ENCODE measurements at regions not wholly inside any gene's neighbourhood (a gene's known extent, or its start where the extent isn't known, plus 50 kb on each side); places are given as distances from the start of the nearest gene placed in this dataset.

DNA sequence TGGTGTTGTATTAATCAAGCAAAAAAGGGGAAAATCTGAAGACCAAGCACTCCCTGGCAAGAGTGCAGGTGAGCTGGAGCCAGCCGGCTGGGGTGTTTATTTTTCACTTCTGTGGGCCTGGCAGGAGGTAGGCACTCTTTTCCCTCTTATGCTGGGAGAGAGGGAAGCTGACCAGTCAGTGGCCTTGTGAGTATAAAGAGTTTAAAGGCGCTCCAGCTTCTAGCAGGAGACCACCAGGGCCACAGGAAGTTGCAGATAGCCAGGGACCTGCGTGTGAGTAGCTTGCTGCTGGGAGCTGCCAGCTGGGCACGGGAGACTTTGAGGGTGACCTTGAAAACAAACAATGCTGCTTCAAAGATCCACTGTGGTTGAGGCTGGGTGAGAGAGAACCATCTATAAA, 217.4 kb upstream of the PWP1 start:
- Histone ChIP-seq H3K9ac (replicated peaks in 1 of 4; ENCODE audit: extremely low read depth in 1 of 4, low read depth in 3 of 4, low read length in 3 of 4) (no peak overlapping the region), H3K27ac (ENCODE audit: low read depth, low read length) (no peak overlapping the region), H3K79me1 (ENCODE audit: low read depth, low read length) (no peaks in the 10 kb centered on the region; the same call in 1 of the 2 replicates), H4K5ac (ENCODE audit: insufficient read length, low read depth, low read length) (no peak overlapping the region), H2AK5ac (ENCODE audit: low read depth, low read length) (no peak overlapping the region), H3K4me1 (replicated peaks in 1 of 4; ENCODE audit: control insufficient read depth in 3 of 4, insufficient read depth in 4 of 4, low read length in 3 of 4) (peaks cover 0 to 10% (median 4%) of the 10 kb centered on the region in 4 experiments; a peak in 3 of 7 replicates), H3K23me2 (ENCODE audit: low read depth, low read length) (peaks cover under 1% of the 10 kb centered on the region; the same call in 1 of the 2 replicates), H3K4me2 (ENCODE audit: insufficient read depth in 1 of 2, low read depth in 2 of 2, low read length in 2 of 2) (0 out of 4 replicates have a peak overlapping the region, but pooled peaks of 1 of the 2 experiments have one; percentile 15), H2BK20ac (ENCODE audit: low read length) (no peak overlapping the region), H3K9me3 (ENCODE audit: insufficient read depth in 2 of 2, low read depth in 1 of 2, low read length in 1 of 2) (no peaks in the 10 kb centered on the region), H2BK5ac (ENCODE audit: low read depth, low read length) (no peak overlapping the region), H3K56ac (replicated peaks; ENCODE audit: insufficient read length, low read depth, low read length) (no peak overlapping the region), H3K4me3 (ENCODE audit: extremely low read depth in 1 of 4, insufficient read depth in 2 of 4, low read depth in 3 of 4, low read length in 4 of 4) (no peak overlapping the region), H2BK12ac (ENCODE audit: low read depth, low read length) (no peak overlapping the region), H4K8ac (ENCODE audit: extremely low read depth, insufficient read depth, low read length) (no peak overlapping the region), H3K23ac (ENCODE audit: insufficient read length) (no peak overlapping the region), H2AFZ (ENCODE audit: low read length) (no peak overlapping the region), H3K14ac (ENCODE audit: insufficient read length) (no peak overlapping the region), H3K18ac (ENCODE audit: extremely low read depth, low read length) (no peak overlapping the region), H2BK15ac (ENCODE audit: low read length) (no peak overlapping the region), H3K4ac (replicated peaks; ENCODE audit: insufficient read length, low read depth, low read length) (no peak overlapping the region), H4K20me1 (replicated peaks in 1 of 2; ENCODE audit: control insufficient read depth in 1 of 2, insufficient read depth in 2 of 2, low read length in 2 of 2) (peaks cover 0 to 2% of the 10 kb centered on the region in 2 experiments), H2BK120ac (replicated peaks; ENCODE audit: low read depth, low read length) (no peak overlapping the region), H3K36me3 (ENCODE audit: control insufficient read depth in 2 of 4, insufficient read depth in 4 of 4, low read length in 3 of 4) (no peaks in the 10 kb centered on the region; a peak in 1 of 8 replicates), H4K91ac (replicated peaks; ENCODE audit: insufficient read length, low read length) (no peak overlapping the region), H3K79me2 (ENCODE audit: control insufficient read depth in 1 of 2, insufficient read depth in 2 of 2, low read length in 2 of 2) (no peaks in the 10 kb centered on the region), H3K27me3 (replicated peaks in 1 of 4; ENCODE audit: control insufficient read depth in 3 of 4, extremely low read depth in 1 of 4, insufficient read depth in 3 of 4, low read length in 3 of 4) (no peaks in the 10 kb centered on the region; a peak in 5 of 7 replicates)
- ChIA-PET POLR2A (ENCODE audit: partially characterized antibody) (no interaction called here), CTCF (ENCODE audit: partially characterized antibody) (interaction anchor here (0.7 to 5.1 kb wide), 16 partner anchors 9 to 337 kb away, joined by 3 to 38 read pairs (median 4); no protein-coding TSS in a partner anchor)
- WGBS, 2 experiments (ENCODE audit: extremely low coverage in 1 of 2, insufficient coverage in 1 of 2, insufficient read length in 1 of 2, insufficient replicate concordance in 2 of 2, low coverage in 1 of 2, low lambda C conversion rate in 2 of 2, missing lambda C conversion rate in 1 of 2) = 50% methylated on average over 4 of the region's 4 CpGs; no CpG with 5 or more reads in 1 of the 2 experiments
- FAIRE-seq (no peak), DNase-seq (ENCODE audit: low read depth in 1 of 2, low spot score in 2 of 2) (no peak)
- TF ChIP-seq SRF (IDR thresholded peaks at IDR 0.05; ENCODE audit: low read depth, low read length) (no peak), NRF1 (IDR thresholded peaks at IDR 0.05; ENCODE audit: low read depth, low read length) (no peak), RXRA (IDR thresholded peaks at IDR 0.05; ENCODE audit: insufficient read depth, low read depth, low read length) (no peak), NANOG (IDR thresholded peaks at IDR 0.05; ENCODE audit: insufficient read depth, low read depth, low read length, poor library complexity, severe bottlenecking) (no peak), SUZ12 (IDR thresholded peaks at IDR 0.05; ENCODE audit: low read length) (no peak), TBP (IDR thresholded peaks at IDR 0.05; ENCODE audit: low read depth, low read length) (no peak), ZNF274 (IDR thresholded peaks at IDR 0.05; ENCODE audit: borderline replicate concordance, extremely low read depth, low read length) (no peak), POU5F1 (IDR thresholded peaks at IDR 0.05; ENCODE audit: low read depth, low read length) (no peak), POLR2A (IDR thresholded peaks at IDR 0.05; ENCODE audit: control extremely low read depth in 1 of 2, low read depth in 2 of 2, low read length in 2 of 2) (no peak), JUN (IDR thresholded peaks at IDR 0.05; ENCODE audit: low read depth, low read length) (no peak), ATF3 (IDR thresholded peaks at IDR 0.05; ENCODE audit: insufficient read depth, low read depth, low read length) (no peak), TAF1 (IDR thresholded peaks at IDR 0.05; ENCODE audit: low read depth, low read length) (no peak), HDAC6 (IDR thresholded peaks at IDR 0.05; ENCODE audit: low read depth, low read length) (no peak)

All from H1 (cell line).